GM23338 (cell line): ENCODE measurements at regions not wholly inside any gene's neighbourhood (a gene's known extent, or its start where the extent isn't known, plus 50 kb on each side); places are given as distances from the start of the nearest gene placed in this dataset.

ENCODE experiments used
- ATAC-seq: fragments of 200-7000 bp; cut with Tn5 transposase; 3 replicates; pipeline ENCODE4 v1.9.1; 2020
- DNase-seq: peaks from one replicate; pipeline ENCODE4 v3.0.0-alpha.2; 2015; ENCODE audit warnings: low spot score
- H2AFZ ChIP-seq: fragments of 200-600 bp; sonication (generic); 2 replicates; pipeline ENCODE4 v1.8.0; 2016; ENCODE audit warnings: antibody characterized with exemption, mild to moderate bottlenecking, moderate library complexity
- H3F3A ChIP-seq: fragments of 200-600 bp; sonication (generic); replicated peaks from 2 replicates; pipeline ENCODE4 v1.8.0; 2017; ENCODE audit warnings: antibody characterized with exemption, mixed run types, low read depth
- H3K27ac ChIP-seq: fragments of 200-600 bp; sonication (generic); 2 replicates; pipeline ENCODE4 v1.6.1; 2016; ENCODE audit warnings: low read depth
- H3K27me3 ChIP-seq: fragments of 200-600 bp; sonication (generic); 2 replicates; pipeline ENCODE4 v1.8.0; 2016; ENCODE audit warnings: mild to moderate bottlenecking, mixed run types, moderate library complexity; ENCODE audit not compliant: insufficient read depth
- H3K36me3 ChIP-seq: fragments of 200-600 bp; sonication (generic); 2 replicates; pipeline ENCODE4 v1.8.0; 2016; ENCODE audit warnings: mild to moderate bottlenecking; ENCODE audit not compliant: insufficient read depth
- H3K4me1 ChIP-seq: fragments of 200-600 bp; sonication (generic); 2 replicates; pipeline ENCODE4 v1.8.0; 2016; ENCODE audit warnings: mild to moderate bottlenecking, moderate library complexity; ENCODE audit not compliant: insufficient read depth
- H3K4me2 ChIP-seq: fragments of 200-600 bp; sonication (generic); 2 replicates; pipeline ENCODE4 v1.7.1; 2017; ENCODE audit warnings: mixed run types
- H3K4me3 ChIP-seq: fragments of 200-600 bp; sonication (generic); 2 replicates; pipeline ENCODE4 v1.6.1; 2016; ENCODE audit warnings: mixed run types
- H3K79me2 ChIP-seq: fragments of 200-600 bp; sonication (generic); replicated peaks from 2 replicates; pipeline ENCODE4 v1.8.0; 2017; ENCODE audit warnings: mild to moderate bottlenecking; ENCODE audit not compliant: insufficient read depth
- H3K9me2 ChIP-seq: fragments of 200-600 bp; sonication (generic); 2 replicates; pipeline ENCODE4 v1.8.0; 2017; ENCODE audit not compliant: insufficient read depth
- H4K20me1 ChIP-seq: fragments of 200-600 bp; sonication (generic); replicated peaks from 2 replicates; pipeline ENCODE4 v1.8.0; 2017; ENCODE audit warnings: mild to moderate bottlenecking; ENCODE audit not compliant: insufficient read depth
- H3K27ac Mint-ChIP-seq: 2 replicates; pipeline ENCODE4 v1.8.0; 2020; ENCODE audit warnings: inconsistent platforms, mild to moderate bottlenecking, moderate library complexity, mixed read lengths
- H3K27me3 Mint-ChIP-seq: 3 replicates; pipeline ENCODE4 v1.8.0; 2022; ENCODE audit warnings: low read depth, mild to moderate bottlenecking, moderate library complexity, mixed read lengths, inconsistent platforms; ENCODE audit not compliant: insufficient read depth, poor library complexity
- H3K36me3 Mint-ChIP-seq: 3 replicates; pipeline ENCODE4 v1.8.0; 2021; ENCODE audit warnings: low read depth, mild to moderate bottlenecking, inconsistent platforms, moderate library complexity, mixed read lengths
- H3K4me1 Mint-ChIP-seq: 3 replicates; pipeline ENCODE4 v1.8.0; 2020; ENCODE audit warnings: mild to moderate bottlenecking, inconsistent platforms, mixed read lengths
- H3K4me3 Mint-ChIP-seq: 3 replicates; pipeline ENCODE4 v1.8.0; 2021; ENCODE audit warnings: moderate library complexity, mild to moderate bottlenecking, inconsistent platforms, mixed read lengths
- H3K9me3 Mint-ChIP-seq: 3 replicates; pipeline ENCODE4 v1.8.0; 2020; ENCODE audit warnings: moderate library complexity, mild to moderate bottlenecking, inconsistent platforms, mixed read lengths
- CREB1 ChIP-seq: fragments of 250-450 bp; sonication (Bioruptor Pico); IDR thresholded peaks from 2 replicates; pipeline ENCODE4 v1.5.0; 2020; ENCODE audit warnings: low read depth, mild to moderate bottlenecking, moderate library complexity
- EZH2phosphoT487 ChIP-seq: fragments of 200-600 bp; sonication (generic); IDR thresholded peaks from one replicate; pipeline ENCODE4 v1.8.1; 2018; ENCODE audit warnings: antibody characterized with exemption; ENCODE audit not compliant: unreplicated experiment
- JUNB ChIP-seq: IDR thresholded peaks from one replicate; pipeline ENCODE4 v1.6.1; 2016; ENCODE audit warnings: antibody characterized with exemption; ENCODE audit not compliant: unreplicated experiment
- NANOG ChIP-seq: IDR thresholded peaks from 2 replicates; pipeline ENCODE4 v1.6.1; 2016; ENCODE audit warnings: antibody characterized with exemption, borderline replicate concordance
- POLR2AphosphoS5 ChIP-seq: IDR thresholded peaks from 2 replicates; pipeline ENCODE4 v1.6.1; 2016; ENCODE audit warnings: antibody characterized with exemption, low read depth
- STAT1 ChIP-seq: IDR thresholded peaks from one replicate; pipeline ENCODE4 v1.6.1; 2016; ENCODE audit warnings: antibody characterized with exemption; ENCODE audit not compliant: unreplicated experiment
- TF ChIP-seq, protein P1 (sequence below), 2 experiments: fragments of 200-600 bp in 1 of 2; sonication (generic) in 1 of 2; conservative IDR thresholded peaks; 2 replicates each; pipeline versions ENCODE4 v1.5.1 to v1.6.1; 2016 to 2017; ENCODE audit warnings: antibody characterized with exemption in 2 of 2, low read depth in 2 of 2, mild to moderate bottlenecking in 2 of 2, moderate library complexity in 1 of 2
- TF ChIP-seq, protein P2 (sequence below): fragments of 250-450 bp; sonication (Bioruptor Pico); IDR thresholded peaks from 2 replicates; pipeline ENCODE4 v1.5.0; 2020; ENCODE audit warnings: mild to moderate bottlenecking, moderate library complexity

DNA sequence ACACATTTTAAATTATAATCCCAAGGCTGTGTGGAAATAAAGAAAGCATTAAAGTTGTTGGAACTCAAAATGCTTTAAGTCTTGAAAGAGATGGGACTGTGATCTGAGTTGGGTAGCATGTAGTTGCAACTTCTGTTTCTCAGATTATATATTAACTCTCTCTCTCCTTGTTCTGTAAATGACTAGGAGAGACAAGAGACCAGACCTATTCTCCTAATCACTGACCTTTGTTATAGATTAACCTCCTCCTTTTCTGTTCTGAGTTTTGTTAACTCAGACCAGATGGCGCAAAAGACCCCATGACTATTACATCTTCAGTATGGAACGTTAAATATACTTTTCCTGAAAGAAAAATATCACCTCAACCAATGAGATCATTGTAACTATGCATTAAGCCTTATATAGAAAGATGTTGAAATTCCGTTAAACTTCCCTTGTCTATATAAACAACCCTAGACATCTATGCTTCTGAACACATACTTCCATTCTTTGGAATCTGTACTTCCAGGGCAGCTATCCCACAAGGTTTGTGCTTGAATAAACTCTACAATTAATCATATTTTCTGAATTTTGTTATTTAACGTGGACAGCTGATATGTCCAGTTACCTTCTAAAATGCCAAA lies 143.5 kb upstream of the TRIM24 start:
- Histone ChIP-seq H3K4me2 (no peak overlapping the region), H3K36me3 (no peaks in the 10 kb centered on the region), H3K27ac (no peak overlapping the region), H3K4me1 (peaks cover 6% of the 10 kb centered on the region; the same call in 1 of the 2 replicates), H3K79me2 (no peaks in the 10 kb centered on the region), H4K20me1 (no peaks in the 10 kb centered on the region), H2AFZ (0 out of 2 replicates have a peak overlapping the region, but pooled peaks have one; percentile 61), H3K27me3 (no peaks in the 10 kb centered on the region), H3K9me2 (no peaks in the 10 kb centered on the region), H3F3A (no peaks in the 10 kb centered on the region), H3K4me3 (no peak overlapping the region)
- no peaks in the 10 kb centered on the region for H3K27me3 Mint-ChIP-seq
- DNase-seq (no peak), ATAC-seq (no peak)
- no peaks in the 10 kb centered on the region; the same call in none of the 3 replicates for H3K9me3 Mint-ChIP-seq
- H3K27ac Mint-ChIP-seq, result no peak overlapping the region
- H3K36me3 Mint-ChIP-seq, result peaks cover 24% of the 10 kb centered on the region
- TF ChIP-seq JUNB (no peak), STAT1 (no peak), NANOG (no peak), POLR2AphosphoS5 (no peak), EZH2phosphoT487 (no peak), CREB1 (CRISPR knock-in tag) (no peak)
- TF ChIP-seq, protein P1, sequence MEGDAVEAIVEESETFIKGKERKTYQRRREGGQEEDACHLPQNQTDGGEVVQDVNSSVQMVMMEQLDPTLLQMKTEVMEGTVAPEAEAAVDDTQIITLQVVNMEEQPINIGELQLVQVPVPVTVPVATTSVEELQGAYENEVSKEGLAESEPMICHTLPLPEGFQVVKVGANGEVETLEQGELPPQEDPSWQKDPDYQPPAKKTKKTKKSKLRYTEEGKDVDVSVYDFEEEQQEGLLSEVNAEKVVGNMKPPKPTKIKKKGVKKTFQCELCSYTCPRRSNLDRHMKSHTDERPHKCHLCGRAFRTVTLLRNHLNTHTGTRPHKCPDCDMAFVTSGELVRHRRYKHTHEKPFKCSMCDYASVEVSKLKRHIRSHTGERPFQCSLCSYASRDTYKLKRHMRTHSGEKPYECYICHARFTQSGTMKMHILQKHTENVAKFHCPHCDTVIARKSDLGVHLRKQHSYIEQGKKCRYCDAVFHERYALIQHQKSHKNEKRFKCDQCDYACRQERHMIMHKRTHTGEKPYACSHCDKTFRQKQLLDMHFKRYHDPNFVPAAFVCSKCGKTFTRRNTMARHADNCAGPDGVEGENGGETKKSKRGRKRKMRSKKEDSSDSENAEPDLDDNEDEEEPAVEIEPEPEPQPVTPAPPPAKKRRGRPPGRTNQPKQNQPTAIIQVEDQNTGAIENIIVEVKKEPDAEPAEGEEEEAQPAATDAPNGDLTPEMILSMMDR (conservative IDR thresholded peaks at IDR 0.05; ENCODE audit: low read depth in 2 of 2), result no peak
- TF ChIP-seq, protein P2, sequence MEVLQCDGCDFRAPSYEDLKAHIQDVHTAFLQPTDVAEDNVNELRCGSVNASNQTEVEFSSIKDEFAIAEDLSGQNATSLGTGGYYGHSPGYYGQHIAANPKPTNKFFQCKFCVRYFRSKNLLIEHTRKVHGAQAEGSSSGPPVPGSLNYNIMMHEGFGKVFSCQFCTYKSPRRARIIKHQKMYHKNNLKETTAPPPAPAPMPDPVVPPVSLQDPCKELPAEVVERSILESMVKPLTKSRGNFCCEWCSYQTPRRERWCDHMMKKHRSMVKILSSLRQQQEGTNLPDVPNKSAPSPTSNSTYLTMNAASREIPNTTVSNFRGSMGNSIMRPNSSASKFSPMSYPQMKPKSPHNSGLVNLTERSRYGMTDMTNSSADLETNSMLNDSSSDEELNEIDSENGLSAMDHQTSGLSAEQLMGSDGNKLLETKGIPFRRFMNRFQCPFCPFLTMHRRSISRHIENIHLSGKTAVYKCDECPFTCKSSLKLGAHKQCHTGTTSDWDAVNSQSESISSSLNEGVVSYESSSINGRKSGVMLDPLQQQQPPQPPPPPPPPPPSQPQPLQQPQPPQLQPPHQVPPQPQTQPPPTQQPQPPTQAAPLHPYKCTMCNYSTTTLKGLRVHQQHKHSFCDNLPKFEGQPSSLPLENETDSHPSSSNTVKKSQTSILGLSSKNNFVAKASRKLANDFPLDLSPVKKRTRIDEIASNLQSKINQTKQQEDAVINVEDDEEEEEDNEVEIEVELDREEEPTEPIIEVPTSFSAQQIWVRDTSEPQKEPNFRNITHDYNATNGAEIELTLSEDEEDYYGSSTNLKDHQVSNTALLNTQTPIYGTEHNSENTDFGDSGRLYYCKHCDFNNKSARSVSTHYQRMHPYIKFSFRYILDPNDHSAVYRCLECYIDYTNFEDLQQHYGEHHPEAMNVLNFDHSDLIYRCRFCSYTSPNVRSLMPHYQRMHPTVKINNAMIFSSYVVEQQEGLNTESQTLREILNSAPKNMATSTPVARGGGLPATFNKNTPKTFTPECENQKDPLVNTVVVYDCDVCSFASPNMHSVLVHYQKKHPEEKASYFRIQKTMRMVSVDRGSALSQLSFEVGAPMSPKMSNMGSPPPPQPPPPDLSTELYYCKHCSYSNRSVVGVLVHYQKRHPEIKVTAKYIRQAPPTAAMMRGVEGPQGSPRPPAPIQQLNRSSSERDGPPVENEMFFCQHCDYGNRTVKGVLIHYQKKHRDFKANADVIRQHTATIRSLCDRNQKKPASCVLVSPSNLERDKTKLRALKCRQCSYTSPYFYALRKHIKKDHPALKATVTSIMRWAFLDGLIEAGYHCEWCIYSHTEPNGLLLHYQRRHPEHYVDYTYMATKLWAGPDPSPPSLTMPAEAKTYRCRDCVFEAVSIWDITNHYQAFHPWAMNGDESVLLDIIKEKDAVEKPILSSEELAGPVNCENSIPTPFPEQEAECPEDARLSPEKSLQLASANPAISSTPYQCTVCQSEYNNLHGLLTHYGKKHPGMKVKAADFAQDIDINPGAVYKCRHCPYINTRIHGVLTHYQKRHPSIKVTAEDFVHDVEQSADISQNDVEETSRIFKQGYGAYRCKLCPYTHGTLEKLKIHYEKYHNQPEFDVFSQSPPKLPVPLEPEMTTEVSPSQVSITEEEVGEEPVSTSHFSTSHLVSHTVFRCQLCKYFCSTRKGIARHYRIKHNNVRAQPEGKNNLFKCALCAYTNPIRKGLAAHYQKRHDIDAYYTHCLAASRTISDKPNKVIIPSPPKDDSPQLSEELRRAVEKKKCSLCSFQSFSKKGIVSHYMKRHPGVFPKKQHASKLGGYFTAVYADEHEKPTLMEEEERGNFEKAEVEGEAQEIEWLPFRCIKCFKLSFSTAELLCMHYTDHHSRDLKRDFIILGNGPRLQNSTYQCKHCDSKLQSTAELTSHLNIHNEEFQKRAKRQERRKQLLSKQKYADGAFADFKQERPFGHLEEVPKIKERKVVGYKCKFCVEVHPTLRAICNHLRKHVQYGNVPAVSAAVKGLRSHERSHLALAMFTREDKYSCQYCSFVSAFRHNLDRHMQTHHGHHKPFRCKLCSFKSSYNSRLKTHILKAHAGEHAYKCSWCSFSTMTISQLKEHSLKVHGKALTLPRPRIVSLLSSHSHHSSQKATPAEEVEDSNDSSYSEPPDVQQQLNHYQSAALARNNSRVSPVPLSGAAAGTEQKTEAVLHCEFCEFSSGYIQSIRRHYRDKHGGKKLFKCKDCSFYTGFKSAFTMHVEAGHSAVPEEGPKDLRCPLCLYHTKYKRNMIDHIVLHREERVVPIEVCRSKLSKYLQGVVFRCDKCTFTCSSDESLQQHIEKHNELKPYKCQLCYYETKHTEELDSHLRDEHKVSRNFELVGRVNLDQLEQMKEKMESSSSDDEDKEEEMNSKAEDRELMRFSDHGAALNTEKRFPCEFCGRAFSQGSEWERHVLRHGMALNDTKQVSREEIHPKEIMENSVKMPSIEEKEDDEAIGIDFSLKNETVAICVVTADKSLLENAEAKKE, result no peak
- H3K4me3 Mint-ChIP-seq, result no peak overlapping the region
- H3K4me1 Mint-ChIP-seq, result no peaks in the 10 kb centered on the region
